ENCODE measurements at regions not wholly inside any gene's neighbourhood (a gene's known extent, or its start where the extent isn't known, plus 50 kb on each side); places are given as distances from the start of the nearest gene placed in this dataset.

GRCh38 chr4:163895378-163896005, 401.0 kb downstream of the TMA16 start:
- no peak for DNase-seq

- no peak for DNase-seq
Observed at GRCh38 chr4:163901319-163901718, 406.8 kb downstream of the TMA16 start.

GRCh38 chr4:163902417-163902816, 407.9 kb downstream of the TMA16 start:
- DNase-seq: no peak

GRCh38 chr4:163911891-163912290, 417.4 kb downstream of the TMA16 start:
- DNase-seq: no peak

- no peak for DNase-seq
Observed at GRCh38 chr4:163913571-163913970, 419.1 kb downstream of the TMA16 start.

GRCh38 chr4:163915896-163916295, 421.4 kb downstream of the TMA16 start:
- no peak for DNase-seq

GRCh38 chr4:163920426-163920825, 425.9 kb downstream of the TMA16 start:
- no peak for DNase-seq

GRCh38 chr4:163922302-163922701, 427.8 kb downstream of the TMA16 start:
- DNase-seq: no peak

- no peak for DNase-seq
Observed at GRCh38 chr4:163923092-163923491, 428.6 kb downstream of the TMA16 start.

GRCh38 chr4:163930086-163930485, 435.6 kb downstream of the TMA16 start:
- DNase-seq: no peak

- DNase-seq: no peak
Observed at GRCh38 chr4:163932504-163932903, 438.0 kb downstream of the TMA16 start.

- DNase-seq: no peak
Observed at GRCh38 chr4:163939597-163939996, 445.1 kb downstream of the TMA16 start.

- DNase-seq: no peak
Observed at GRCh38 chr4:163941221-163941905, 446.9 kb downstream of the TMA16 start.

- DNase-seq: no peak
Observed at GRCh38 chr4:163948920-163949455, 454.5 kb downstream of the TMA16 start.

GRCh38 chr4:163949976-163950601, 455.6 kb downstream of the TMA16 start:
- DNase-seq: no peak

- DNase-seq: no peak
Observed at GRCh38 chr4:163955288-163955687, 460.8 kb downstream of the TMA16 start.

GRCh38 chr4:163958751-163959150, 464.3 kb downstream of the TMA16 start:
- no peak for DNase-seq

- DNase-seq: no peak
Observed at GRCh38 chr4:163959932-163960331, 465.4 kb downstream of the TMA16 start.

- DNase-seq: no peak
Observed at GRCh38 chr4:163966612-163967011, 472.1 kb downstream of the TMA16 start.

GRCh38 chr4:163967263-163967662, 472.8 kb downstream of the TMA16 start:
- no peak for DNase-seq

GRCh38 chr4:163967710-163968109, 473.2 kb downstream of the TMA16 start:
- no peak for DNase-seq

- no peak for DNase-seq
Observed at GRCh38 chr4:163969291-163969690, 474.8 kb downstream of the TMA16 start.

GRCh38 chr4:163976588-163976987, 482.1 kb downstream of the TMA16 start:
- DNase-seq: no peak

GRCh38 chr4:163988391-163988790, 493.9 kb downstream of the TMA16 start:
- DNase-seq: no peak
